T-helper 17 cell (primary cell): ENCODE measurements at regions not wholly inside any gene's neighbourhood (a gene's known extent, or its start where the extent isn't known, plus 50 kb on each side); places are given as distances from the start of the nearest gene placed in this dataset.

Source experiments
- ATAC-seq: fragments of 150-1000 bp; cut with Tn5 transposase; 2 replicates; pipeline ENCODE4 v1.10.0; 2021; ENCODE audit warnings: mild to moderate bottlenecking, moderate library complexity
- DNase-seq, 3 donors: peaks; one replicate each; pipeline versions ENCODE4 v3.0.0 to v3.0.0-alpha.2; 2020 to 2021
- H3K9me3 ChIP-seq: one replicate; pipeline ENCODE4 v1.7.0; 2013; ENCODE audit warnings: low read length, mild to moderate bottlenecking; ENCODE audit not compliant: control insufficient read depth, poor library complexity, severe bottlenecking
- H3K27ac Mint-ChIP-seq: one replicate; pipeline ENCODE4 v1.8.0; 2022; ENCODE audit warnings: mild to moderate bottlenecking, moderate library complexity, mixed read lengths
- H3K27me3 Mint-ChIP-seq: one replicate; pipeline ENCODE4 v1.8.0; 2022; ENCODE audit warnings: mixed read lengths
- H3K36me3 Mint-ChIP-seq: one replicate; pipeline ENCODE4 v1.8.0; 2022; ENCODE audit warnings: low read depth, mixed read lengths
- H3K4me1 Mint-ChIP-seq: one replicate; pipeline ENCODE4 v1.8.0; 2022; ENCODE audit warnings: mild to moderate bottlenecking, mixed read lengths
- H3K4me3 Mint-ChIP-seq: one replicate; pipeline ENCODE4 v1.8.0; 2022; ENCODE audit warnings: mild to moderate bottlenecking, moderate library complexity, mixed read lengths

DNA sequence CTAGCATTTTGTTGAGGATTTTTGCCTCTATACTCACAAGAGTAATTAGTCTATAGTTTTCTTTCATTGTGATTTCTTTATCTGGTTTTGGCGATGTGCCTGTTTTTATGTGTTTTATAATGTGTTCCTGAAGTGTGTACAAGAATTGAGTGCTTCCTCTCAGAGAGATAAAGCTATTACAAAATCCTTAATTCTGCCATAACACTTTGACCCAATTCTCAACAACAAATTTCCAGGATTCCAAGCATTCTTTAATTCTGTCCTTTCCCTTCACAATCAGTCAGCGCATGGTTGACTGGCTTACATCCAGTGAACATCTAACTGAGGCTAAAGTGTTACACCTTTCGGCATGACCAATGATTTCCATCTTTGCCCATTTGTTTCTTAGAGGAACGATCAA is 282.9 kb upstream of the MVB12B start:
- H3K9me3 ChIP-seq = no peaks in the 10 kb centered on the region
- Mint-ChIP-seq H3K27ac (no peak overlapping the region), H3K4me3 (no peak overlapping the region), H3K27me3 (peaks cover 8% of the 10 kb centered on the region), H3K36me3 (no peaks in the 10 kb centered on the region), H3K4me1 (no peaks in the 10 kb centered on the region)
- ATAC-seq (no peak), DNase-seq (no peak)

DNA sequence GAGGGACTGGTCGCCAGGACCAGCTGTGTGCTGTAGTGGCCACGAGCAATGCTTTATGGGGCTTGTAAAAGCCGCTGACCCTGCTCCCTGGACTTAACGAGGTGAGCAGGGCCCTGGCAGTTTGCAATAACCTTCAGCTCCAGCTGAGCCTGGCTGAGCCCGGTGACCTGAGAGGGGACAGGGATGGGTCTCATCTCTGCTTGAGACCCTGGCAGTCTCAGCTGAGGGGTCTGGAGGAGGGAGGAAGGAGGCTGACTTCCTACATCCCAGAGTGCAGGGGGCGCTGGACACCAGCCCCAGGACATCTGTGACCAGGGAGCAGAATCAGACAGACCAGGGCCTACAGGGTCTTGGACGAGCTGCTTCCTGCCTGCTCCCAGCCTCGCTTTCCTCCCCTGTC is 277.5 kb upstream of the MVB12B start:
- no peak for ATAC-seq
- Mint-ChIP-seq H3K4me1 (no peaks in the 10 kb centered on the region), H3K27me3 (peaks cover 32% of the 10 kb centered on the region)

DNA sequence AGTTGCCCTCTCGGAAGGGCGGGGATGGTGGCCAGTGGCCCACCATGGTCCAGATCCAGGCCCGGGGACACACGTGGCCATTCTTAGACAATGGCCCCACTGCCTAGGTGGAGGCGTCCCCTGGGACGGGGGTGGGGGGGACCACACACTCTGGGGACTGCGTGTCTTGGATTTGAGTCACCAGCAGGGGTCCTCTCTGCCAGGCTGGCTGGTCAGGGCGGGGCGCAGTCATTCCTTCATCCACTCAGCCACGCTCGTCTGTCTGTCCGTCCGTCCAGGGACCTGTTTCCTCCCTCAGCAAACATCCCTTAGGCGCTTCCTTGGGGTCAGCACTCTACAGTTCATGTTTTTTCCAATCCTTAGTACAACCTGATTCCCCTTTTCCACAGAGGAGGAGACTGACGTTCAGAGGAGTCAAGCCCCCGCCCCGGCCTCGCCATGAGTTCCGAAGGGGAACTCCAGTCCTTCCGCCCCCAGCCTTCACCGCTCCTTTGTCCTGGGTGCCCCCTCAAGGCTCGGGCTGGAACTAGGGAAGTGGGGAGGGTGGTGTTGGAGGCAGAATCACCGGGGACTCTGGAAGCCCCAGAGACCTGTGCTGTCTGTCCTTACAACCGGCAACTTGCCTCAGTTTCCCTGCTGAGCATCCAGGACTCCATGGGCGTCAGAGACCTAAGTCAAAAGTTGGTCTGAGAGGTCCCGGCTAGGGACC is 276.6 kb upstream of the MVB12B start:
- no peak for ATAC-seq
- no peak overlapping the region for H3K27ac Mint-ChIP-seq

More for the DNA sequence above, 277.5 kb upstream of the MVB12B start:
- no peak overlapping the region for H3K27ac Mint-ChIP-seq
- no peak overlapping the region for H3K4me3 Mint-ChIP-seq
- no peak for DNase-seq
- no peaks in the 10 kb centered on the region for H3K36me3 Mint-ChIP-seq
- no peaks in the 10 kb centered on the region for H3K9me3 ChIP-seq

DNA sequence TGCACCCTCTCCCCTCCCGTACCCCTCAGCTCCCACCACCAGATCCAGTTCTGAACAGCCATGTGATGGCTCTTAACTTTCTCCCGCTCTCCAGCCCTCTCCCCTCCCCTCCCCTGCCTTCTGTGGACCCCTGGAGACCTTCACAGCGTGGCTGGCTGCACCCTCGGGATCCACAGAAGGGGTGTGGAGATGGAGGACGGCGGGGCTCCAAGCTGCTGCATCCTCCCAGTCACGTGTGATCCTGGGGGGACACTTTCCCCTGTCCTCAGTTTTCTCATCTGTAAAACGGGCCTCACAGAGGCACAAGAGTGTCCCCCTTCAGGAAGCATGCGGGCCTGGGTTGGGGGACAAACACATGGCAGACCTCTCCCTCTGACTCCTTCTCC is 276.0 kb upstream of the MVB12B start:
- DNase-seq (no peak), ATAC-seq (no peak)
- no peak overlapping the region for H3K27ac Mint-ChIP-seq
- H3K9me3 ChIP-seq = no peaks in the 10 kb centered on the region
- H3K36me3 Mint-ChIP-seq = no peaks in the 10 kb centered on the region
- peaks cover 47% of the 10 kb centered on the region for H3K27me3 Mint-ChIP-seq
- H3K4me3 Mint-ChIP-seq = no peak overlapping the region
- H3K4me1 Mint-ChIP-seq = no peaks in the 10 kb centered on the region

More for the DNA sequence above, 276.6 kb upstream of the MVB12B start:
- H3K9me3 ChIP-seq = no peaks in the 10 kb centered on the region
- H3K4me1 Mint-ChIP-seq = no peaks in the 10 kb centered on the region
- DNase-seq = no peak
- H3K36me3 Mint-ChIP-seq = no peaks in the 10 kb centered on the region
- peaks cover 42% of the 10 kb centered on the region for H3K27me3 Mint-ChIP-seq
- no peak overlapping the region for H3K4me3 Mint-ChIP-seq

DNA sequence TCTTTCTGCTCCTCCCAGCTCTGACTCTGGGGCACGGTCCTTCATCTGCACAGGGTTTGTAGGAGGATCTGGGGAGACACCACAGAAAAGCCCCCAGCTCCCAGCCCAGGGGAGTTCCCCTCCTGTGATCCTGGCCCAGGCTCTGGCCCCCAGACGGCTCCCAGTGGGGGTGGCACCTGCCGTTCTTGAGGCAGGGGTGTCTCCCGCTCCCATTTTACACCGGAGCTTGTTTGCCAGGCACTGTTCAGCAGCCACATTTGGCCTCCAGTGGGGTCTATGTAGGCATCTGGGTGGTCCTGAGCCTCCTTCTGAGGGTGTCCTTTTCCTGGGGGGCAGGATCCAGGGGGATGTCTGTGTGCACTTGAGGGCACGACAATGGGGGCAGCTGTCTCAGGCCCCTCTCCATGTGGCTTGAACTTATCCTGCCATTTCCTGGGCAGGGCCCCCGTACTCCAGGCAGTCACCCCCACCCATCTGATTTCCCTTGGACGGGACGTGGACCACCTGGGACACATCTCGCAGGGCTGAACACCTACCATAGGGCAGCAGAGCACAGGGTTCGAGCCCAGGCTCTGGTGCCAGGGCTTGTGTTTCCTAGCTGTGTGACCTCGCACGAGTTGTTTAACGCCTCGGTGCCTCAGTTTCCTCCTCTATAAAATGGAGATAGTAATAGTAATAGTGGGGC is 275.0 kb upstream of the MVB12B start:
- H3K9me3 ChIP-seq = no peaks in the 10 kb centered on the region
- Mint-ChIP-seq H3K27ac (no peak overlapping the region), H3K4me3 (no peak overlapping the region), H3K36me3 (no peaks in the 10 kb centered on the region), H3K27me3 (peaks cover 54% of the 10 kb centered on the region), H3K4me1 (no peaks in the 10 kb centered on the region)
- DNase-seq = no peak
- ATAC-seq = no peak

DNA sequence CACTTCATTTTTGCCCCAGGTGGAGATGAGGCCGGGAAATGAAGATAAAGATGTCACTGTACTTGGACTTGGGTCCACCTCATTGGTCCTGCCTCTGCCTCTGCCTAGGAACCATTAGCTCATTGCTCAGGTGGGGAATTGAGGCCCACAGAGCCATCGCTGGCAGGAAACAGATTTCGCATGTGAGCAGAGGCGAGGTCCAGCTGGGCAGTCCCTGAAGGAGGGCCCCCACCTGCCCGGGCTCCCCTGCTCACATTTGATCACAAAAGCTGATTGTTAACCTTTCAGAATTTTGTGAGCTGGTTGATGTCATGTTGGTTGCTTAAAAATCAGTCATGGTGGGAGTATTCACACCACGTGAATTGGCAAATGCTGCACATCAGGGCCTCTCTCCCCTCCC is 273.8 kb upstream of the MVB12B start:
- Mint-ChIP-seq H3K4me3 (no peak overlapping the region), H3K4me1 (no peaks in the 10 kb centered on the region), H3K36me3 (no peaks in the 10 kb centered on the region), H3K27ac (no peak overlapping the region), H3K27me3 (peaks cover 53% of the 10 kb centered on the region)
- ATAC-seq (no peak), DNase-seq (no peak)
- H3K9me3 ChIP-seq = no peaks in the 10 kb centered on the region

DNA sequence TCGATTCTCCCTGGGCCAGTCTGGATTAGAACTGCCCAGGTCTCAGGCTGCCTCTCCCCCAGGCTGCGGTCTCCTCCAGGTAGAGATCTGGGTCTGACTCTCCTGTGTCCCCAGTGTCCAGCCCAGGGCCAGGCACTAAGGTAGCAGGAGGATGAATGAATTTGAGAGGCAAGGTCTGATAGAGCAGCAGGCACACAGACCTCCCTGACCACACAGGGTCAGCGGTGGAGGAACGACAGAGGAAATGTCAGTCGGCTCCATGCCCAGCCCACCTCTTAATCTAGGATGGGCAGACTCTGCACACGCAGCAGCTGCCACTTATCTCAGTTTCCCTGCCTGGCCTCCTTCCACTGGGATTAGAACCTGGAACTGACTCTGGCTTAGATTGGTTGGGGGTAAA is 272.7 kb upstream of the MVB12B start:
- H3K36me3 Mint-ChIP-seq = no peaks in the 10 kb centered on the region
- no peak for ATAC-seq
- no peak overlapping the region for H3K4me3 Mint-ChIP-seq
- H3K27ac Mint-ChIP-seq = no peak overlapping the region
- peaks cover 64% of the 10 kb centered on the region for H3K27me3 Mint-ChIP-seq
- no peaks in the 10 kb centered on the region for H3K4me1 Mint-ChIP-seq
- H3K9me3 ChIP-seq = no peaks in the 10 kb centered on the region
- no peak for DNase-seq

DNA sequence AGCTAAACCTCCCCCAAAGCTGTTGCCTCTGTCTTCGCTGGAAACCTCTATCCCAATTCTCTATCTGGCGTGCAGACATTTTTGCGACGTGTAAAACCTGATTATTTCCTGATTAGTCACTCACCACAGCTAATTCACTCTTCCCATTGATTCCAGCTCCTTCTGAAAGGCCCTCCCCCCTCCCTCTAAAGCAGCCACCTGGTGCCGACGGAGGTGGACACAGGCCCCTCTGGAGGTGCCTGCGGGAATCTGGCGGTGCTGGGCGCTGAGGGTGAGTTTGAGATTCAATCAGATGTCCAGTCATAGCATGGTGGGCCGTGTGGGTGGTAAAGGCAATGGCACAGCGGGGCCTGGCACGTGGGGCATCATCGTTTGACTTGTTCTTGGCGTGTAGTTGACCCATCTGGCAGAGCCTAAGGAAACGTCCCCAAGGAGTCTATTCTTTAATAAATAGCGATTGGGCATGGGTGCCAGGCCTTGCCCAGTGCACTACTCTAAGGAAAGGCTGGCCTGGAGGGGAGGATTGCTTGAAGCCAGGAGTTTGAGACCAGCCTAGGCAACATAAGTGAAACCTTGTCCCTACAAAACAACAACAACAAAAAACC is 271.1 kb upstream of the MVB12B start:
- no peaks in the 10 kb centered on the region for H3K9me3 ChIP-seq
- no peak overlapping the region for H3K27ac Mint-ChIP-seq
- H3K4me3 Mint-ChIP-seq = no peak overlapping the region
- H3K36me3 Mint-ChIP-seq = no peaks in the 10 kb centered on the region
- H3K4me1 Mint-ChIP-seq = no peaks in the 10 kb centered on the region
- DNase-seq (no peak), ATAC-seq (no peak)
- H3K27me3 Mint-ChIP-seq = peaks cover 76% of the 10 kb centered on the region

DNA sequence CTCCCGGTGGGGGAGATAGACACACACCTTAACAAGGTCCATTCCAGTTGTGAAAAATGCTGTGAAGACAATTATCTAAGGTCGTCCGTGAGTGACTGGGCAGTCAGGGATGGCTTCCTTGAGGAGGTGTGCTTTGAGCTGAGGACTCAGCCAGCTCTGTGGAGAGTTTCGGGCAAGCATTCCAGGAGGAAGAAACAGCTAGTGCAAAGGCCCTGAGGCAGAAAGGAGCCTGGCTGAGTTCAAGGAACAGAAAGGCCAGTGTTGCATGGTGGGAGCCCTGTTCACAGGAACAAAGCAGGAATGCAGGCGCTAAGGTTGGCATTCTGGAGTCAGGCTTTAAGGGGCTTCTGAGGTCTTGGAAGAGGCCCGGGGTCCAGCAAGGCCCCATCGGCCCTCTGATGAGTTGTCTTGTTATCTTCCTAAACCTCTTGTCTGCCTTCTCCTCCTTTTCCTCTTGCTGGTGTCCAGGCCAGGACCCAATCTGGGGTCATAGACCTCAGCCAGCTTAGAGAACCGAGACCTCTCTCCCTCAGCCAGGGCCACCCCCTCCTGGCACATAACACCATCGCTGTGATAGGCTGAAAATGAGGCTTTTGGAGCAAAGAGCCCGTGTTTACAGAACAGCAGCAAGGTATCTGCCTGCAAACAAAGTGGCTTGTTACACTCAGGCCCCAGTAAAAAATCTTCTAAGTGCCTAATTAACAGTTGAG is 270.2 kb upstream of the MVB12B start:
- Mint-ChIP-seq H3K4me3 (no peak overlapping the region), H3K27ac (no peak overlapping the region), H3K4me1 (no peaks in the 10 kb centered on the region), H3K27me3 (peaks cover 76% of the 10 kb centered on the region), H3K36me3 (no peaks in the 10 kb centered on the region)
- DNase-seq (no peak), ATAC-seq (no peak)
- no peaks in the 10 kb centered on the region for H3K9me3 ChIP-seq

DNA sequence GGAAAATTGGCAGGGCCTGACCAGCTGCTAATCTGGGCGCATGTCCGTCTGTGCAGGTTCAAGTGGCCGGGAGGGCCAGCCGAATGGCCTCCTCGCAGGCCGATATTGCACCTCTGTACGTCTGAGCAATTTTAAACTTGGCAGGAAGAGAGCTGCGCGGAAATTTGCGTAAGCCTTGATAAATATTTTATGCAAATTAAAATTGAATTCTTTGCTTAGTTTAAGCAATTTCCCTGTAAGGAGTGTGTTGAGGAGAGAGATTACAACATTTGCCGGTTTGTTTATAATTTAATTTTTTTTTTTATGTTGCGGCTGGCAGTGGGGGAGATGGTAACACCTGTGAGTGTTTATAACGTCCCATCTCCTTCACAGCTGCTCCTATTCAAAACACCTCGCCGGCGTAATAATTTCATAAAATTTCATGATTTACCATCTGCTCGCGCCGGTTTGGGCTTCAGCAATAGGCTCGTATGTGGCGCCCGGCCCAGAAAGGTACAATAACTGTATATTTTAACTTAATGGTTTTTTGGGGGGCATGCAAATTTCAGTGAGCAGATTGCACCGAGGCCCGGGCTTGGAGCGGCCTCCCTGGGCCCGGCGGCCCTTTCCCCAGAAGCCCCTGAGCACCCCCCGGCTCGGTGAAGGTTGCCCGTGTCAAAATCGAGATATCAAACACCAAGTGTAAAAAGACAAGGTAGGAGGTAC is 269.4 kb upstream of the MVB12B start:
- H3K9me3 ChIP-seq = no peaks in the 10 kb centered on the region
- H3K4me1 Mint-ChIP-seq = no peaks in the 10 kb centered on the region
- no peak overlapping the region for H3K4me3 Mint-ChIP-seq
- ATAC-seq (no peak), DNase-seq (no peak)
- no peaks in the 10 kb centered on the region for H3K36me3 Mint-ChIP-seq
- peaks cover 80% of the 10 kb centered on the region for H3K27me3 Mint-ChIP-seq
- no peak overlapping the region for H3K27ac Mint-ChIP-seq

DNA sequence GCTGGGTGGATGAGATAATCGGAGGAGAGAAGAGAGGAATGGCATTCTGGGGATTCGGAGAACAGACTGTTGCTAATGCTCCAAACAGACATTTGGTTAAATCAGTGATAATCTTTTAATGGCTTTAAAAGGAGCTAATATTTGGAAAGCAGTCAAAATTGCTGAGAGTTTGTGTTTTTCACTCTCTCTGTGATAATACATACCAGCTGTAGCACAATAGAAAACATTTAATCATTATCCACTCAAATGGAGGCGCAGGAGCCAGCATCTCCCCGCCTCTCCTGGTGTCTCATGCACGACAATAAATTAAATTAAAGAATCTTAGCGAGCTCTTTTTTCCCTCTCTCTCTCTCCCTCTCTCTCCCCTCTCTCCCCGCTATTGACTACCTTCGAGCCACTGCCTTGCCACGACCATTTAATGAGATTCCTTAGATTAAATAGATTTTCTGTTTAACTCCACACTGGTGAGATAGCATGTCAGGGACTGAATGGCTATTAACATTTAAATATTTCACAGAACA is 268.6 kb upstream of the MVB12B start:
- Mint-ChIP-seq H3K4me3 (no peak overlapping the region), H3K27me3 (peaks cover 73% of the 10 kb centered on the region), H3K36me3 (no peaks in the 10 kb centered on the region), H3K27ac (no peak overlapping the region), H3K4me1 (no peaks in the 10 kb centered on the region)
- no peaks in the 10 kb centered on the region for H3K9me3 ChIP-seq
- DNase-seq (no peak), ATAC-seq (no peak)

DNA sequence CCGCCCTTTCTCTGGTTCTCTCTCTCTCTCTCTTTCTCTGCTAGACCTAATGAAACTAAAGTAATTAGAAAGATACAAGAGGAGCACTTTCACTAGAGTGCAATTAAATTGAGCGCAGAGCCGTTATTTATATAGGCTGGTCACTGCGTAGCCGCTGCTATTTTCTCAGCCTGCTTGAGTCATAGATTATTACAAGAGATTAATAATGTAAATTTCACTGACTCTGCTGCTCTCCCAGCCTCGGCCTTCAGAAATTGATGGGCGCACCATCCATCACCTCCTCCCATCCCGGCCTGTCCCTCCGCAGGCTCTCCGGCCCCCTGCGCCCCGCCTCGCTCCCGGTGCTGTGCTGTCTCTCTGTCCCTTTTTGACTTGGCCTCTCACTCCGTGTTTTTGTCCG is 268.0 kb upstream of the MVB12B start:
- no peaks in the 10 kb centered on the region for H3K9me3 ChIP-seq
- ATAC-seq (no peak), DNase-seq (no peak)
- Mint-ChIP-seq H3K4me1 (no peaks in the 10 kb centered on the region), H3K4me3 (no peak overlapping the region), H3K27me3 (peaks cover 68% of the 10 kb centered on the region), H3K36me3 (no peaks in the 10 kb centered on the region), H3K27ac (no peak overlapping the region)

DNA sequence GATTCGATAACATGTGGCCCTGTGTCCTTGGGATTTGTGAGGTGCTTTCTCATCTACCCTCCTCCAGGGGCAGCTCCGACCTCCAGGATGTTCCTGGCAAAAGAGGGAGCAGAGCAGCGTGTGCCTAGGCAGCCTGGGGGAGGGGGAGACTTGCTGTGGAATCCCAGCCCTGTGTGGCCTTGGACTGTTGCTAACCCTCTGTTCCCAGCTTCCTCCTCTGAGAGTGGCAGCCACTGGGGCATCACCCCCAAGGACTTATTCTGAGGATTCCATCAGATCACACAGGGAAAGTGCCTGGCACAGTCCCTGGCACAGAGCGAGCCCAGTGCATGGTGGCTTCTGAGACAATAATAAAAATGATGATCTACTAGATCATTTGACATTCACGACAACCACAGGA is 265.1 kb upstream of the MVB12B start:
- DNase-seq (no peak), ATAC-seq (no peak)
- Mint-ChIP-seq H3K27me3 (peaks cover 50% of the 10 kb centered on the region), H3K4me1 (no peaks in the 10 kb centered on the region), H3K36me3 (peaks cover 3% of the 10 kb centered on the region), H3K27ac (no peak overlapping the region), H3K4me3 (no peak overlapping the region)
- H3K9me3 ChIP-seq = no peaks in the 10 kb centered on the region
